ENCODE measurements at regions not wholly inside any gene's neighbourhood (a gene's known extent, or its start where the extent isn't known, plus 50 kb on each side); places are given as distances from the start of the nearest gene placed in this dataset.

DNA sequence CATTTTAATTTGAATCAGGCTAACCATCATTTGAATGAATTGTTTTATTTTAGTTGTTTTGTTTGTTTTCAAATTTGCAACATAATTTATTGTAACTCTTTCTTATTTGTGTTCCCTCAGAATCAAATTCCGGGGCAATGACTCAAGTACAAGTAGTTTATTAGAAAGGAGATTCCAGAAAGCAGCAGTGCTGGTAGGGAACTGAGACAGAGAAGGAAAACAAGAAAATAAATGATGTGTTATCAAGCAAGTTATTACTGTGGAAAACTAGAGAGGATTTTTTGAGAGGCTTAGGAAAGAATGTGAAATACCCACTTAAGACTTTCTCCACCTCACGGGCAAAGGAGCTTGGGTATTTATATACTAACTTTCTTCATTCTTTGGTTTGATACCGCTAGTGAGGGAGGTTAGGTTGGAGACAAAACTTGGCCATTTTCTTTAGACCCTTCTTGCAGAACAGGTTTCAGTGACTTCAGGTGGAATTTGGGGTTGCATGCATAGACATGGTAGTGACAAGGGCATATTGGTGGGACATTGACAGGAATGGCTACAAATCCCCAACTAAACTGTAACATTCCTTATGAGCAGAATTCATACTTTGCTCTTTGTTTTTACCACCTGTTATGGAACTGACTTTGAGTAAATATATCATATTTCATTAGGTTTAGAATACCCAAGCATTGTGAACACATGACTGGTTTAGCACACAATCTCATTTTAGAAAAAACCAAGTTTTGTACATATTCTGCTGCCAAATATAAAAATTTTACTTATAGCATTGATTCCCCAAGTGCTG lies 254.3 kb downstream of the ZBBX start:
- Mint-ChIP-seq H3K27ac (no peak overlapping the region), H3K27me3 (no peaks in the 10 kb centered on the region), H3K9me3 (peaks cover 16% of the 10 kb centered on the region), H3K4me3 (no peak overlapping the region), H3K4me1 (ENCODE audit: low read depth) (no peaks in the 10 kb centered on the region), H3K36me3 (no peaks in the 10 kb centered on the region)
- CTCF ChIA-PET = no interaction called here
- POLR2A ChIA-PET = no interaction called here
- intact Hi-C loops (cut with micrococcal nuclease) = no loop called here
- DNase-seq = no peak

DNA sequence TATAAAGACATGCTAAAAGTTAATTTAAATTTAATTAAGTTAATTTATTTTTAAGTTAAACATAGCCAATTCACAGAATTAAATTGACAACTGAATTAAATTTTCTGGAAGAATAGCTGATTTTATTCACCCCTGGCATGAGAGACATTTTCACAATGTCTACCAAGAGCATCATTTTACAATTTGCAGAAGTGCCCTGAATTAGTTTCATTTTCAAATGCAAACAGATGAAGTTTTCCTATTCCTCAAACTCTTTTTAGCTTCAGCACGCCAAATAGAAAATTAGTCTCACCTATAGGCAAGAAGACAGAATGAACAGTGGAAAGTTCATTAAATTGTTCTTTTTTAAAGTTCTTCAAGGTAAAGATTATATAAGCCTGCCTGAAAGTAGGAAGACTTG lies 259.3 kb downstream of the ZBBX start:
- DNase-seq = no peak
- Mint-ChIP-seq H3K4me1 (ENCODE audit: low read depth) (no peaks in the 10 kb centered on the region), H3K27me3 (no peaks in the 10 kb centered on the region), H3K27ac (no peak overlapping the region), H3K36me3 (no peaks in the 10 kb centered on the region), H3K9me3 (peaks cover 15% of the 10 kb centered on the region), H3K4me3 (no peak overlapping the region)
- CTCF ChIA-PET = no interaction called here
- POLR2A ChIA-PET = no interaction called here
- intact Hi-C loops (cut with micrococcal nuclease) = no loop called here

DNA sequence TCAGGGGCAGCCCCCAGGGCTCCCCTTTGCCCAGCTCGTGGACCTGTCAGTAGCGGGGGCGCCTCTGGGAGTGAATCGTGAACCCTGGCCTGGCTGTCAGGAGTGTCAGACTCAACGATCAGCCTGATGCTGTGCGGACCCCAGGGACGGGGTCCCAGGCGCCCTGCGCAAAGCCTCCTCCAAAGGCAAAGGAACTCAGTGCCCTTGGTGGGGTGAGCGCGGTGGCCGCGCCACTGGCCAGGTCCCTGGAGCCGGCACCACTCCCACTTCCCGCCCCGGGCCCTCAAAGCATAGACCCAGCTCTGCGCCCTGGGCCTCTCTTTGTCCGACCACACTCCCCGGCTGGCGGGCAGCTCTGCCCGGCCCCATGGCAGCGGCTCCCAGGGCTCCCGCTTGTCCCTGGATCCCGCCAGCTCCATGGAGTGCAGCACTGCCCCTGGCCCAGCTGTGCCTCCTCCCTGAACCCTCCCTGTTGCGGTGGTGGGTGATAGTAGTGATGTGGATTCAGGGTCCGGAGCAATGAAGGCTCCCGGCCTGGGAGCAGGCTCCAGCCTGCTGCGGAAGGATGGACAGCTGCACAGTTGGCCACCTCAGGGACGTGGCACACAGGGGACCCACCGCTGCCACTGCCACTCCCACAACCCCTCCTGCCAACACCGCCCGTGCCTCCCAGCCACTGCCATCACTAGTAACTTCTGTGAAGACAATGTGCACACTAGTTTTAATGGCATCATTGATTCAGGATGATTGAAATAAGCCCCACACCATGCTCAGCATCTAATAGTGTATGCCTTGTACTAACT lies 263.8 kb downstream of the ZBBX start:
- intact Hi-C loops (cut with micrococcal nuclease) = no loop called here
- Mint-ChIP-seq H3K4me1 (ENCODE audit: low read depth) (no peaks in the 10 kb centered on the region), H3K36me3 (no peaks in the 10 kb centered on the region), H3K9me3 (peaks cover 5% of the 10 kb centered on the region), H3K4me3 (no peak overlapping the region), H3K27ac (no peak overlapping the region), H3K27me3 (no peaks in the 10 kb centered on the region)
- no peak for DNase-seq
- ChIA-PET CTCF (no interaction called here), POLR2A (no interaction called here)

DNA sequence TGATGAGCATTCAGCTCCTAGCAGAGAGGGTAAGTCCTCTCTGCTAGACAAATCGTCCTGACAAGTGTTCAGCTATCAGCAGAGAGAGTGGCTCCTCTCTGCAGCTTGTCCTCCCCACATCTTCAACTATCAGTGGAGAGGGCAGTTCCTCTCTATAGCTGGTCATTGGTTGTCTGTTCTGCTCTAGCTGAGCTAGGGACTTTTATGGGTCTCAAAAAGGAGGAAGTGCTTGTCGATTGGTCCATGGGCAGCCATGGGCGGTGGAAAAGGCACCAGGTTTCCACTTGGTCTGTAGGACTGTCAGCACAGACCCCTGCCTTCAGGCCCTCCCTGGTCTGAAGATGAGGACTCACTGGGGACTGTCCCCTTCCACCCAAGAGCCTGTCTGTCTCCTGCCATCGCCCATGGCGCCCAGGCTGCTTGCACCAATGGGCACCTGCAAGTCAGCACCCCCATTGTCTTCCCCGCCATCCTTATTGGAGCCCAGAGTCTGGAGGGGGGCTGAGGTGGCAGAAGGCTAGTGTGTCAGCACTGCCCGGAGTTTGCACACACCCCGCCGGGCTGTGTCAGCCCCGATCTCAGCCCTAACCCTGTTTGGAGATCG lies 264.7 kb downstream of the ZBBX start:
- H3K27me3 Mint-ChIP-seq = no peaks in the 10 kb centered on the region
- no peak overlapping the region for H3K4me3 Mint-ChIP-seq
- ChIA-PET CTCF (no interaction called here), POLR2A (no interaction called here)
- DNase-seq = no peak
- no peaks in the 10 kb centered on the region for H3K36me3 Mint-ChIP-seq
- no peak overlapping the region for H3K27ac Mint-ChIP-seq
- H3K4me1 Mint-ChIP-seq (ENCODE audit: low read depth) = no peaks in the 10 kb centered on the region
- H3K9me3 Mint-ChIP-seq = peaks cover 5% of the 10 kb centered on the region
- intact Hi-C loops (cut with micrococcal nuclease) = no loop called here

DNA sequence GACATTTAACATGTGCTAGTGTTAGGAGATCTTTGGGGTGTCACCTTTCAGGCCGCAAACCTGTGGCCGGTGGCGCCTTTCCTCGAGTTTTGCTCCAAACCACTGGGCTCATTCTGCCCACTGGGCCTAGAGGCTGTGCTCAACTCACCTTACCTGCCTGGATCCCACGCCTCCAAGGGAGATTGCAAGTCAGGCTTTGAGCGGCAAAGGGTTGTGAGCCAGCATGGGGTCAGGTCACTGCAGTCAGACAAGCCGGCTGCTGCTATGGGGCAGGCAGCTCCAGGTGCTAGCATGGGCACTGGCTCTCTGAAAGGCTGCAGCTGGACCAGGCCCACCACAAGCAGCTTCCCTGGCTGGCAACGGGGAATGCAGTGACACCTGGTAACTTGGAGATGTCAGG lies 265.5 kb downstream of the ZBBX start:
- intact Hi-C loops (cut with micrococcal nuclease) = no loop called here
- CTCF ChIA-PET = no interaction called here
- DNase-seq = no peak

DNA sequence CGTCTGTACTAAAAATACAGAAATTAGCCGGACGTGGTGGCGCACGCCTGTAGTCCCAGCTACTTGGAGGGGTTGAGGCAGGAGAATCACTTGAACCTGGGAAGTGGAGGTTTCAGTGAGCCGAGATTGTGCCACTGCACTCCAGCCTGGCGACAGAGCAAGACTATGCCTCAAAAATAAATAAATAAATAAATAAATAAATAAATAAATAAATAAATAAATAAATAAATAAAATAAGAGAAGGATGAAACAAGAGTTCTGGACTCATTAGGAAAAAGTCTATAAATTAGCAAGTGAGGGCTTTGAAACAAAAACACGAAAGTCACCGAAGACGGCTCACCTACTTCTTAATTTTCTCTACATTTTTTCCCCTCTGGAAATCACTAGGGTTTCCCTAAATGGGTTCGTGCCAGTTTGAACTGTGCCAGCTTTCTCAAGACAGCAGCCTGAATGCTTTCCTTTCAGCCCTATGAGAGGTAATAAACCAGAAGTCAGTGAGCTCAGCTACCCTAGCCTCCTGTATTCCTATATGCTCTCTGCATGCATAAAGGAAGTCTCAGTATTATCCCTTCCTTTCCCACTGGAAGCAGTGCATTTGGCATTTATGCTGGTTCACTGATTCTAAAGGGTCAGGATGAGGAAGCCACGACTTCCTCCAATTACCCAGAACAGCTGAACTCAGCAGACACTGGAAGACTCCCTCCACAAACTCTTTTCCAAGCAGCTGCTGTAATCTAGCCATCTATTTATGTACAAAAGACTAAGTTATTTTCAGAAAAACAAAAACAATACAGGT lies 266.9 kb downstream of the ZBBX start:
- H3K27me3 Mint-ChIP-seq = no peaks in the 10 kb centered on the region
- CTCF ChIA-PET = no interaction called here

More for the DNA sequence above, 265.5 kb downstream of the ZBBX start:
- Mint-ChIP-seq H3K9me3 (peaks cover 5% of the 10 kb centered on the region), H3K4me1 (ENCODE audit: low read depth) (no peaks in the 10 kb centered on the region), H3K27ac (no peak overlapping the region), H3K4me3 (no peak overlapping the region), H3K36me3 (no peaks in the 10 kb centered on the region), H3K27me3 (no peaks in the 10 kb centered on the region)
- POLR2A ChIA-PET = no interaction called here

DNA sequence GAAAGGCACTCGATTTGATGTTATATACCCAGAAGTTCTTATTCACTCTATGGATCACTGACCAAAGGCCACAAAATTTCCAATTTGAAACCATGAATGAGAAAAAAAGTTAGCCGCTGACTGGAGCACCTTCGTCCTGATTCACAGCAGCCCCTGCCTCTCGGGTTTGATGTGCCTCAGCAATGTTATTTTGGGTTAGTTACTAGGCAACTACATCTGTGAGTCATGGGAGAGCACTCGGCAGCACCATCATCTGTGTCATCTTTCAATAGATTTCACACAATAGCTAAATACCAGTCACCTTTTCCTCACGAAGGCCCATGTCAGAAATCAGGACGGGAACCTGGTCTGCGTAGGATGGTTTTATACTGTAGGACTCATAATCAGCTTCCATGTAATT lies 269.2 kb downstream of the ZBBX start:
- ChIA-PET POLR2A (no interaction called here), CTCF (no interaction called here)
- Mint-ChIP-seq H3K9me3 (peaks cover 2% of the 10 kb centered on the region), H3K27ac (no peak overlapping the region), H3K4me1 (ENCODE audit: low read depth) (no peaks in the 10 kb centered on the region), H3K27me3 (no peaks in the 10 kb centered on the region), H3K4me3 (no peak overlapping the region), H3K36me3 (no peaks in the 10 kb centered on the region)
- intact Hi-C loops (cut with micrococcal nuclease) = no loop called here
- no peak for DNase-seq

More for the DNA sequence above, 266.9 kb downstream of the ZBBX start:
- no peaks in the 10 kb centered on the region for H3K4me1 Mint-ChIP-seq (ENCODE audit: low read depth)
- no peak for DNase-seq
- H3K36me3 Mint-ChIP-seq = no peaks in the 10 kb centered on the region
- intact Hi-C loops (cut with micrococcal nuclease) = no loop called here
- POLR2A ChIA-PET = no interaction called here
- peaks cover 5% of the 10 kb centered on the region for H3K9me3 Mint-ChIP-seq
- no peak overlapping the region for H3K4me3 Mint-ChIP-seq
- no peak overlapping the region for H3K27ac Mint-ChIP-seq

DNA sequence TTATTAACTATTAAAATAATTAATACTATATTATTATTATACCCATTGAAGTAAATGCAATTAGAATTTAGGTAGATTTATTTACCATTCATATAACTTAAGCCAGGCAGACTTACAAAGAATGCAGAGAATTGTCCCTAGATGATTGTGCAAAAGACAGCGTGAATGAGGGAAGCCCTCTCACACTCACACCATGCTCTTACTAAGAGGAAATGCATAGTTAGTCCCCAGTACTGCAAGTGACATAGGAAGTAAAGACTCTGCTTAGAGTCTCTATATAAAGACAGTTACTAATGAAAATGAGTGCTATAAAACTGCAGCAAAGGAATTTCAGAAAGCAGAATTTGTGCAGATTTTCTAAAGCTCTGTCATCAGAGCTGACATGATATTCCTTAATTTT lies 270.4 kb downstream of the ZBBX start:
- CTCF ChIA-PET = no interaction called here
- Mint-ChIP-seq H3K27me3 (no peaks in the 10 kb centered on the region), H3K4me3 (no peak overlapping the region), H3K27ac (no peak overlapping the region), H3K9me3 (no peaks in the 10 kb centered on the region), H3K36me3 (no peaks in the 10 kb centered on the region), H3K4me1 (ENCODE audit: low read depth) (no peaks in the 10 kb centered on the region)
- no peak for DNase-seq
- intact Hi-C loops (cut with micrococcal nuclease) = no loop called here
- POLR2A ChIA-PET = no interaction called here

DNA sequence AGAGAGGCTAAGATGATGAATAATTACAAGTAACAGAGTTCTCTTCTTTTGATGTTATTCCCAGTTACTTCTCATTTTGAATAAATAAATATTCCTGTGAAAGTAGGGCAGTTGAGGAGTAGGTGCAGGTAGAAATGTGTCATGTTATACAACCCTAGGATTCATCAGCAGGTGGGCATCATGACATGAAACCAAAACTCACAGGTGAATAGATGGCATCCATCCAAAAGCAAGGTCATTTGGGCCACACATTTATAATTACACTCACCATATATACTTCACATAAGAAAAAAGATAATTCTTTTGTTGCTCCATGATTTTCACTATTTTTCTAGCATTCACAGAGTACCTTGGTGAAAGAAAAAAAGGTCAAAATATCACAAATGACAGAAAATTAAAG lies 273.6 kb downstream of the ZBBX start:
- Mint-ChIP-seq H3K27ac (no peak overlapping the region), H3K27me3 (no peaks in the 10 kb centered on the region), H3K4me1 (ENCODE audit: low read depth) (no peaks in the 10 kb centered on the region), H3K9me3 (peaks cover 2% of the 10 kb centered on the region), H3K36me3 (no peaks in the 10 kb centered on the region), H3K4me3 (no peak overlapping the region)
- DNase-seq = no peak
- POLR2A ChIA-PET = no interaction called here
- CTCF ChIA-PET = no interaction called here
- intact Hi-C loops (cut with micrococcal nuclease) = no loop called here

DNA sequence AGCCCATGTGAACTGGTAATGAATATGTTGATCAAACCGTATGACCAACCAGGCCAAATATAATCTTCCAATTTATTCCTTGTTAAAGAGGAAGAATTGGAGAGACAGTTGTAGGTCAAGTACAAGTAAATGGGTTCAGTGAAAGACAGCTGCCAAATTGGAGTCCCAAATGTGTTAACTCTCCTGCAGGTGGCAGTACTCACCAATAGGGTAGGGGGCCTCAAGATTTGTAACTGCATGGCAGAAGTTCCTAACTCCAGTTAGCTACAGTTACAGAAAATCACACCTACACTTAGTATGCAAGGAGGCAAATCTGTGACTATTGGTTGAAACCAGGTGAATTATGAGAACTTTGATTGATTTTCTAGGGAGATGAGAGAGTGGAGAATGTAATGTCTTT lies 278.0 kb downstream of the ZBBX start:
- Mint-ChIP-seq H3K27me3 (no peaks in the 10 kb centered on the region), H3K36me3 (no peaks in the 10 kb centered on the region), H3K9me3 (peaks cover 4% of the 10 kb centered on the region), H3K27ac (no peak overlapping the region), H3K4me1 (ENCODE audit: low read depth) (no peaks in the 10 kb centered on the region), H3K4me3 (no peak overlapping the region)
- no peak for DNase-seq
- intact Hi-C loops (cut with micrococcal nuclease) = no loop called here
- POLR2A ChIA-PET = no interaction called here
- CTCF ChIA-PET = no interaction called here

DNA sequence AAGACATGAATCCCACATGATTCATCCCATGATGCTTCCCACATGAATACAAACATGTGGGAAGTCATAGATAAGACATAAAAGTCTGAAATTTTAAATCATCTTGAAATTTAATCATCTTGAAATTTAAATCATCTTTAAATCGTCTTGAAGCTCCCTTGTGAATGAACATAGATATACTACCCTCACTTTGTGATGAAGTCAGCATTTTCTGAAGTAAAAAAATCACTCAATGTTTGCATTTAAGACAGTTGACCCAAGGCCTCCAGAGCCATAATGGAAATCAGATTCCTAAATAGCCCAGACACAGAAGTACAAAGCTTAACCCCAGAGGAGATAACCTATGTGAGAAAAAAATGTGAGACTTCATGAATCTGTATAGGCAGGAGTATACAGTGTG lies 279.4 kb downstream of the ZBBX start:
- POLR2A ChIA-PET = no interaction called here
- Mint-ChIP-seq H3K9me3 (peaks cover 4% of the 10 kb centered on the region), H3K4me1 (ENCODE audit: low read depth) (no peaks in the 10 kb centered on the region), H3K36me3 (no peaks in the 10 kb centered on the region), H3K4me3 (no peak overlapping the region), H3K27me3 (no peaks in the 10 kb centered on the region), H3K27ac (no peak overlapping the region)
- DNase-seq = no peak
- intact Hi-C loops (cut with micrococcal nuclease) = no loop called here
- CTCF ChIA-PET = no interaction called here

DNA sequence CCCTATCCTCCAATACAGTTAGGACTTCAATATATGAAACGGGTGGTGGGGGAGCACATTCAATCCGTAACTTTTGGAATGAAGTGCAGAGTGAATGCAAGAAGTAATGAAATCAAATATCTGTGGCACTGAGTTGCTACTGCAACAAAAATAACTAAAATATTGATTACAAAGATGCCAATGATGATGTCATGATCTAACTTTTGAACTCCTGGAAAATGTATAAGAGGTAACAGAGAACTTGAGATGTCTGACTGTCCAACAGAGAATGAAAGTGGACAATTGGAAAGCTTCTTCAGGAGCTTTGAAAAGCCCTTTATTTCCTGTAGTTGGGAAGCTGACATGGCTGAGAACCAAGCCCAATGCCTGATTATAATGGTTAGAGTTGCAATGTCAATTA lies 279.9 kb downstream of the ZBBX start:
- ChIA-PET CTCF (no interaction called here), POLR2A (no interaction called here)
- Mint-ChIP-seq H3K4me3 (no peak overlapping the region), H3K27me3 (no peaks in the 10 kb centered on the region), H3K4me1 (ENCODE audit: low read depth) (no peaks in the 10 kb centered on the region), H3K36me3 (no peaks in the 10 kb centered on the region), H3K9me3 (peaks cover 4% of the 10 kb centered on the region), H3K27ac (no peak overlapping the region)
- intact Hi-C loops (cut with micrococcal nuclease) = no loop called here
- DNase-seq = no peak
